NB4 (cell line): ENCODE measurements at regions not wholly inside any gene's neighbourhood (a gene's known extent, or its start where the extent isn't known, plus 50 kb on each side); places are given as distances from the start of the nearest gene placed in this dataset.

Experiments used
- POLR2A ChIP-seq: IDR thresholded peaks from 2 replicates; pipeline ENCODE4 v1.6.1; 2011; ENCODE audit warnings: mild to moderate bottlenecking; ENCODE audit not compliant: insufficient read length; ENCODE audit errors: extremely low read depth
- TF ChIP-seq, protein P1 (sequence below): IDR thresholded peaks from one replicate; pipeline ENCODE4 v1.5.1; 2012; ENCODE audit warnings: low read depth, low read length
- TF ChIP-seq, protein P2 (sequence below): IDR thresholded peaks from 2 replicates; pipeline ENCODE4 v1.6.1; 2011; ENCODE audit warnings: low read depth, low read length

DNA sequence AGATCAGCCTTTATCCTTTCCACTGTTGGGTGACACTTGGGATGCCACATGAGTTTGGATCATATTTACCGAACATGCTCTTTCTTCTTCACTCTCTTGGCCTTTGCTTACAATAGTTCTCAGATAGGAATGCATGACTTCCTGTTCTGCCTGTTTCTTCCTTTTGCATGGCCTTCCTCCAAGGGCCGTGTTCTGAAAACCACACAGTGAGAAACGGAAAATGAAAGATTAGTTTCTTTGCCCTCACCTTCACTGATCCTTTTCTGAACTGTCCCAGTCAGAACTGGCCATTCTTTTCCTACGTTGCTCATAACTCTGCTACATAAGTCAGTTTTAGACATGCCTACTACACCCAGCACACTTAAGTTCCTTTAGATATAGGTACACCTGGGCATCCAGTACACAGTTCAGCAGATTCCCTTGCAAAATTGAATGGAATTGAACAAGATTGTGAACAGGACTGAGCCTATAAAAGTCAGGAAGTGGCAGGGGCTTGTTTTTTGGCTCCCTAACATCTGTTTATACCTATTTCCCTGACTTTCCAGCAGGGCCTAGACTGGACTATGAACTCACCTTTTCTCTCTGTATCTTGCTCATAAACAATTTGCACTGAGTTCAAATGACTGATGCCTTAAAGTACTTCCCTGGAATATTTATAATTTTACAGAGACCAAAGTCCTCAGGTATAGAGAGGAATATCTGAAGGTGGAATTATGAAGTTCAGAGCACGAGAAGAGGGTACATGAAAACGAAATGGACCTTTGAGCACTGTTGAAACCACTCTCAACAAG, 186.4 kb upstream of the ST6GAL2 start:
- TF ChIP-seq, protein P1, sequence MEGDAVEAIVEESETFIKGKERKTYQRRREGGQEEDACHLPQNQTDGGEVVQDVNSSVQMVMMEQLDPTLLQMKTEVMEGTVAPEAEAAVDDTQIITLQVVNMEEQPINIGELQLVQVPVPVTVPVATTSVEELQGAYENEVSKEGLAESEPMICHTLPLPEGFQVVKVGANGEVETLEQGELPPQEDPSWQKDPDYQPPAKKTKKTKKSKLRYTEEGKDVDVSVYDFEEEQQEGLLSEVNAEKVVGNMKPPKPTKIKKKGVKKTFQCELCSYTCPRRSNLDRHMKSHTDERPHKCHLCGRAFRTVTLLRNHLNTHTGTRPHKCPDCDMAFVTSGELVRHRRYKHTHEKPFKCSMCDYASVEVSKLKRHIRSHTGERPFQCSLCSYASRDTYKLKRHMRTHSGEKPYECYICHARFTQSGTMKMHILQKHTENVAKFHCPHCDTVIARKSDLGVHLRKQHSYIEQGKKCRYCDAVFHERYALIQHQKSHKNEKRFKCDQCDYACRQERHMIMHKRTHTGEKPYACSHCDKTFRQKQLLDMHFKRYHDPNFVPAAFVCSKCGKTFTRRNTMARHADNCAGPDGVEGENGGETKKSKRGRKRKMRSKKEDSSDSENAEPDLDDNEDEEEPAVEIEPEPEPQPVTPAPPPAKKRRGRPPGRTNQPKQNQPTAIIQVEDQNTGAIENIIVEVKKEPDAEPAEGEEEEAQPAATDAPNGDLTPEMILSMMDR = no peak
- no peak for TF ChIP-seq POLR2A
- TF ChIP-seq, protein P2, sequence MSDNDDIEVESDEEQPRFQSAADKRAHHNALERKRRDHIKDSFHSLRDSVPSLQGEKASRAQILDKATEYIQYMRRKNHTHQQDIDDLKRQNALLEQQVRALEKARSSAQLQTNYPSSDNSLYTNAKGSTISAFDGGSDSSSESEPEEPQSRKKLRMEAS = no peak
